Stimulated activated naive CD8-positive, alpha-beta T cell treated with anti-CD3 and anti-CD28 coated beads, Interleukin-15, amount 100 ng/mL, for 72 hours (primary cell): ENCODE measurements at regions not wholly inside any gene's neighbourhood (a gene's known extent, or its start where the extent isn't known, plus 50 kb on each side); places are given as distances from the start of the nearest gene placed in this dataset.
"Not testable (repeated sequence)": the region's sequence is repeated elsewhere in the genome, so short reads cannot be mapped to it uniquely, and the experiment has no call there.

ENCODE experiments used
- ATAC-seq: fragments of 150-1000 bp; cut with Tn5 transposase; 2 replicates; pipeline ENCODE4 v1.10.0; 2021; ENCODE audit warnings: mild to moderate bottlenecking, moderate library complexity
- DNase-seq, 2 donors: peaks; one replicate each; pipeline ENCODE4 v3.0.0; 2021 to 2022
- H3K27ac Mint-ChIP-seq, 2 donors: one replicate each; pipeline ENCODE4 v1.8.0; 2022; ENCODE audit warnings: mild to moderate bottlenecking in 2 of 2, mixed read lengths in 2 of 2, moderate library complexity in 2 of 2
- H3K27me3 Mint-ChIP-seq: one replicate; pipeline ENCODE4 v1.8.0; 2022; ENCODE audit warnings: mixed read lengths
- H3K4me1 Mint-ChIP-seq: one replicate; pipeline ENCODE4 v1.8.0; 2022; ENCODE audit warnings: mild to moderate bottlenecking, mixed read lengths
- H3K4me3 Mint-ChIP-seq, 2 donors: one replicate each; pipeline ENCODE4 v1.8.0; 2022; ENCODE audit warnings: mild to moderate bottlenecking in 2 of 2, mixed read lengths in 2 of 2, moderate library complexity in 1 of 2
- H3K9me3 Mint-ChIP-seq, 2 donors: one replicate each; pipeline ENCODE4 v1.8.0; 2022; ENCODE audit warnings: mixed read lengths in 2 of 2

DNA sequence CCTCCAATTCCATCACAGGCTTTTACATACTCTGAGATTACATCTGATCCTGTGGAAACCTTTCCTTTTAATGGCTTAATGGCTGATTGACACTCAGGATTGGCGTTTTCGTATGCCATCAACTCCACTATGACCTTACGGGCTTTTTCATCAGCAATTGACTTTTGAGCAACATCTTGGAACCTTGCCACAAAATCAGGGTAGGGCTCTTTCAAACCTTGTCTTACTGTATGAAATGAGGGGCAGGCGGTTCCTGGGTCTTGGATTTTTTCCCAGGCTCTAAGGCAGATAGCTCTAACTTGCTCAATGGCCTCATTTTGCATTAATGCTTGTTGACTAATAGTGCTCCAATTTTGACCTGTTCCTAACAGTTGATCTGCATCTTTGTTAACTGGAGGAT, 250.9 kb upstream of the PRKCQ start:
- not testable (repeated sequence) for H3K9me3 Mint-ChIP-seq, H3K4me3 Mint-ChIP-seq, ATAC-seq, DNase-seq, H3K27ac Mint-ChIP-seq, H3K4me1 Mint-ChIP-seq
- peaks cover 20% of the 10 kb centered on the region for H3K27me3 Mint-ChIP-seq

DNA sequence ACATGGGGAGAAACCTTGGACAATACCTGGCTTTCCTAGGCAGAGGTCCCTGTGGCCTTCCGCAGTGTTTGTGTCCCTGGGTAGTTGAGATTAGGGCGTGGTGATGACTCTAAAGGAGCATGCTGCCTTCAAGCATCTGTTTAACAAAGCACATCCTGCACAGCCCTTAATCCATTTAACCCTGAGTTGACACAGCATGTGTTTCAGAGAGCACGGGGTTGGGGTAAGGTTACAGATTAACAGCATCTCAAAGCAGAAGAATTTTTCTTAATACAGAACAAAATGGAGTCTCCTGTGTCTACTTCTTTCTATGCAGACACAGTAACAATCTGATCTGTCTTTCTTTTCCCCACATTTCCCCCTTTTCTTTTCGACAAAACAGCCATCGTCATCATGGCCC, 244.7 kb upstream of the PRKCQ start:
- not testable (repeated sequence) for H3K4me1 Mint-ChIP-seq, H3K9me3 Mint-ChIP-seq, H3K27ac Mint-ChIP-seq, DNase-seq, H3K27me3 Mint-ChIP-seq, H3K4me3 Mint-ChIP-seq, ATAC-seq

DNA sequence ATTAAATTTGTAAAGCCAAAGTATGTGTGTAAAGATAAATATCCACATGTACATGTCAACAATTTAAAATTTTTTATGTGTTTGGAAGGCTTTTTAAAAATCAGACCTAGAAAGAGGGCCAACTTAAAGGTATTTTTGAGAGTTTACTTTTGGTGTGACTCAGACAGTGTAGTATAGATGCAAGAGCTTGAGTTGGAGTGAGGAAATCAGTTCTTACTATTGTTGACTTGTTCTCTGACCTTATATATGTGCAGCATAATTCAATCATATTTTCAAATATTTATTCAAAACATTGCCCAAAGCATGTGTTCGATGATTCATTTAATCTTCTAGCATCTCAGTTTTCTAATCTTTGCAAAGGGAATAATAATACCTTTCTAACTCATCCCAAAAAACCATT, 243.7 kb upstream of the PRKCQ start:
- H3K4me3 Mint-ChIP-seq: no peak overlapping the region
- H3K4me1 Mint-ChIP-seq: no peaks in the 10 kb centered on the region
- H3K27ac Mint-ChIP-seq: no peak overlapping the region
- ATAC-seq: no peak
- no peak for DNase-seq
- H3K27me3 Mint-ChIP-seq: peaks cover 15% of the 10 kb centered on the region
- no peaks in the 10 kb centered on the region for H3K9me3 Mint-ChIP-seq

DNA sequence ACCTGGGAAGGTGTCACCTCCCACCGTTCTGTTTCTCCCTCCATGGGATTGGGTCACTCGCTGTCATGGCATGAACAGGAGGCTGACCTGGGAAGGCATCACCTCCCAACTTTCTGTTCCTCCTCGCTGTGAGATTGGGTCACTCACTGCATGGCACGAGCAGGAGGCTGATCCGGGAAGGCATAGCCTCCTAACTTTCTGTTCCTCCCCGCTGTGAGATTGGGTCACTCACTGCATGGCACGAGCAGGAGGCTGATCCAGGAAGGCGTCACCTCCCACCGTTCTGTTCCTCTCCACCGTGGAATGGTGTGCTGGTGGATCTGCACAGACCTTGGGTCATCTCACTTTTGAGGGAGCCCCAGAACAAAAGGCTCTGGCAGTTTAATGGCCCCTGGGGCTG, 239.2 kb upstream of the PRKCQ start:
- H3K27ac Mint-ChIP-seq: no peak overlapping the region
- ATAC-seq (no peak), DNase-seq (no peak)
- H3K4me1 Mint-ChIP-seq: no peaks in the 10 kb centered on the region
- H3K4me3 Mint-ChIP-seq: no peak overlapping the region
- peaks cover 20% of the 10 kb centered on the region for H3K27me3 Mint-ChIP-seq
- no peaks in the 10 kb centered on the region for H3K9me3 Mint-ChIP-seq

DNA sequence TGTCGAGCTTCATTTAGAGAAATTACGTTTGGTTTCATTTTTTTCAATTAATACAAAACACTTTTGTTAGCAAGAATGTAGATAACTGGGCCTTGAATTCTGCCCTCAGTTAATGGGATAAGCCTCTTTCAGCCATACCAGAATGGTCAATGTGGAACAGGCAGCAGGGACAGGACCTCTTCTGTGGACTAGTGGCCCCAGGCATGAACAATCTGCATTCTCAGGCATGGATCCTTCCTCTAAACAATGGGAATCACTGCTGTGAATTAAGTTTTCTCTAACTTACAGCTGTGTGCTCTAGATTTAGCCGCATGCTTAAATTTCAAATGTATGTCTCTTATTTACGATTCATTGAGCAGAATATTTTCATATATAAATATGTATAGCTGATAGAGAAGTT, 237.7 kb upstream of the PRKCQ start:
- ATAC-seq (no peak), DNase-seq (no peak)
- Mint-ChIP-seq H3K9me3 (no peaks in the 10 kb centered on the region), H3K27ac (no peak overlapping the region), H3K4me3 (no peak overlapping the region), H3K27me3 (peaks cover 26% of the 10 kb centered on the region), H3K4me1 (no peaks in the 10 kb centered on the region)

DNA sequence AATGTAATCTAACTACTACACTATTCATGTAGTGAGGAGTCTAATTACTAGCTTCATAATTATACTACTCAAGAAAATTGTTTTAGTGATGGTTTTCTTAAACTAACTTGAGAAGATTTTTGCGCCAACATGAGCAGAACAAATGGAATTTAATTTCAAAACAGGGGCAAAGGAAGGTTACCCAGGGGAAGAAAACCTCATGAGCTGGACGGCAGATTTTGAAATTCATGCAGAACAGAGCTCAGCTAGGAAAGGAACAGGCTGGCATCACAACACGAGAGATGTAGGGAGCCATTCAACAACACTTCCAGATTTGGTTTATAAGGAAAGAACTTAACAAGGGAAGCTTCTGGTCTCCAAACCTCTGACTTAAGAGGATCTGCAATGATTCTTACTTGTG, 235.3 kb upstream of the PRKCQ start:
- H3K4me3 Mint-ChIP-seq: no peak overlapping the region
- H3K27ac Mint-ChIP-seq: no peak overlapping the region
- no peak for ATAC-seq
- no peaks in the 10 kb centered on the region for H3K4me1 Mint-ChIP-seq
- peaks cover 0 to 7% of the 10 kb centered on the region in 2 donors for H3K9me3 Mint-ChIP-seq
- no peak for DNase-seq
- H3K27me3 Mint-ChIP-seq: peaks cover 48% of the 10 kb centered on the region

DNA sequence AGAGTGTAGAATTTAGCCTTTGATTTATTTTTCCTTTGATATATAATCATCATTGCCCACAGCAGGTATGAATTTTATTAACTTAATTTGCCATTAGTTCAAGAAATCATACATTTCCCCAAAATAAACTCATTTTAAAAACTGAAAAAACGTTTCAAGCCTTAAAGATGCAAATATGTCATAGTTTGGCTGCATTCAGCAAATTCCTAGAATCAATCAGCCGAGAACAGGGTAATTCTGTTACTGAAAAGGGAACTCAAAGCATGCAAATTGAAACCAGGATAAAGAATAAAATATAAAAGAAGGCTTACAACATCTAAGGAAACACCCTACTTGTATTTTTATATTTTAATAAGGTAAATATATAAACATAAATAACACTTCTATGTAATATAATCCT, 233.8 kb upstream of the PRKCQ start:
- Mint-ChIP-seq H3K9me3 (peaks cover 0 to 11% of the 10 kb centered on the region in 2 donors), H3K27me3 (peaks cover 34% of the 10 kb centered on the region), H3K4me1 (no peaks in the 10 kb centered on the region), H3K27ac (no peak overlapping the region), H3K4me3 (no peak overlapping the region)
- DNase-seq (no peak), ATAC-seq (no peak)

DNA sequence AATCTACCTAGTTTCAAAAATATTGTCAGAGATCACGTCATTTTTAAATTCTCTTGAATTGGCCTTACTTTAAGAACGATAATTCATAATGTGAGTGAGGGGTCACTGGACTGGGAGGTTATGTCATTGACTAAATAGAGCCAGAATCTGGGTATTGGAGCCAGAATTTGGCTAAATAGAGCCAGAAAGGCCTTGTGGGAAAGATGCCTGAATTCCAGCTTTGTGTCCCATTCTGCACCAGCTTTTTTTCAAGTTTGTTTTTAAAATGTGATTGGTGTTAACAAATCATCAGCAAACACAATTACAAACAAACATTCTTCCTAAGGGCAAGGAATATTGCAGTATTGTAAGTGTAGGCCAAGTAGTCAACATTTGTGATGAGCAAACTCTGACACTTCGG, 233.2 kb upstream of the PRKCQ start:
- Mint-ChIP-seq H3K4me3 (no peak overlapping the region), H3K27me3 (peaks cover 29% of the 10 kb centered on the region), H3K4me1 (no peaks in the 10 kb centered on the region), H3K9me3 (peaks cover 0 to 11% of the 10 kb centered on the region in 2 donors), H3K27ac (no peak overlapping the region)
- DNase-seq: no peak
- no peak for ATAC-seq

DNA sequence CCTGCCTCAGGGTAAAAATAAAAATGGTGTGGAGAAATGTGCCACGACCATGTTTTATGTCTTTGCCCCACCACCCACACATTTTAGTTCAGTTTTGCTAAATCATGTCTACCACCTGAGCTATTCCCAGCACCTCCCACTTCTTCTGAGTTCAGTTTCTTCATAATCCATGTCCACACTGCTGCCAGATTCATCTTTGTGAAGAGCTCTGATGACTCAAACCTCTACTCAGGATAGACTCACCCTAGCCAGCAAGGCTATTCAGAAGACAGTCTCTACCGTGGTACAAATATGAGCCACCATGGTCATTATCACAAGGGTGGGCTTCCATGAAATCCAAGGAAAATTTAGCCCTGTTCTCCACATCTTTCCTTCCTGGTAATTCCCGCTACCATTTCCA, 231.1 kb upstream of the PRKCQ start:
- no peak for ATAC-seq
- no peaks in the 10 kb centered on the region for H3K4me1 Mint-ChIP-seq
- peaks cover 6 to 11% of the 10 kb centered on the region in 2 donors for H3K9me3 Mint-ChIP-seq
- H3K4me3 Mint-ChIP-seq: no peak overlapping the region
- no peak overlapping the region for H3K27ac Mint-ChIP-seq
- no peak for DNase-seq
- H3K27me3 Mint-ChIP-seq: peaks cover 35% of the 10 kb centered on the region

DNA sequence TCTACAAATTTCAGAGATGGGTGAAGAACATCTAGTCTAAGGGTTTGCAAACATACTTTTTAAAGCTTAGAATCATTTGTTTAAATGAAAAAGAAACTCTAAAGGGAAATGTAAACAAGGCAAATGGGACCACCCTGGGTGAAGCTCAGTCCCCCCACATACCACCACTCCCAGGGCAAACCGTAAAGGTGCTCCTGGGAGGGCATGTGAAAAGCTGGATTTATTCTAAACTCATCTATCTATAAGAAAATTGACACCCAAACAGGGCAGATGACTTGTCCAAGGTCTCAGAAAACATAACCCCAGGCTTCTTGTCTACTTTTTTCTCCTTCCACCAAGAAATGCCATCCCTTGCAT, 223.3 kb upstream of the PRKCQ start:
- Mint-ChIP-seq H3K27ac (no peak overlapping the region), H3K9me3 (peaks cover 0 to 6% of the 10 kb centered on the region in 2 donors), H3K4me1 (no peaks in the 10 kb centered on the region), H3K4me3 (no peak overlapping the region), H3K27me3 (peaks cover 7% of the 10 kb centered on the region)
- ATAC-seq (no peak), DNase-seq (no peak)

DNA sequence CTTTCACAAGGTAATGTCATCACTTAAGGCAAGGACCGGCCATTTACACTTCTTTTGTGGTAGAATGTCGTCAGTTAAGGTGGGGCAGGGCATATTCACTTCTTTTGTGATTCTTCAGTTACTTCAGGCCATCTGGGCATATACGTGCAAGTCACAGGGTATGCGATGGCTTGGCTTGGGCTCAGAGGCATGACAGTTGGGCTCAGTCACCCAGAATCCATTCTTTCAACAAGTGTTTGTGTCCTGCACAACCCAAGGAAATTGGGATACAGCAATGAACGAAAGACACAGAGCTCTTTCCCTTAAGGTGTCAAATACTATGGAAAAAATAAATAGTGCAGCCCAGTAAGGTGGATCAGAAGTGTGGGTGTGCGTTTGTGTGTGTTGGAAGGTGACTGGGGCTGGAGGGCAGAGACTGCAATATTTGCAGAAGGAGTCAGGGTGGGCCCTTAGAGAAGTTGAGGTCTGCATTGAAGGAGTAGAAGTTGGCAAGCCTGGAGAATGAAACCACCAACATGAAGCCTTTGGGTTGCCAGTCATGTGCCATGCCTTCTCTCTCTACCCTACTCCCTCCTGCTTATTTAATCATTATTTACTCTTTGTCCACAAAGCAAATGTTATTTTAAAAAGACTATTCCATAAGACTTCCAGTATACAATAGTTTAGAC, 222.8 kb upstream of the PRKCQ start:
- Mint-ChIP-seq H3K4me1 (no peaks in the 10 kb centered on the region), H3K27me3 (peaks cover 7% of the 10 kb centered on the region), H3K27ac (no peak overlapping the region), H3K4me3 (no peak overlapping the region), H3K9me3 (peaks cover 0 to 6% of the 10 kb centered on the region in 2 donors)
- ATAC-seq: no peak
- DNase-seq: no peak

DNA sequence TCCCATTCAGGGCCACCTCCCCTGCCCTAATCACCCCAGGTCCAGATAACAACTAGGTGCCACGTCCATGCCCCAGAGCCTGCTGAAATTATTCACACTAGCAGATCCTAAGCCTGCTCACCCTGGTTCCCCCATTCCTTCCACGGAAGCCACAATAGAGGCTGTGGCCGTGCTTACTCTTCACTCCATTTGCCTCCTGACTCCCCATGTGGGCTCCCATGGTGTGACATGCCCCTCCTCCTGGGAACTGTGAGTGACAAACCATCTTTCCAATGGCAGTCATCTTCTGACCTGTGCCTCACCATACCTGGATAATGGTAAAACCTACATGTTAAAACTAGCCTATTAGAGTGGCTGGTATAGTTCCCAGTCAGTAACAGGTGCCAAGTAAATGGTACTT, 216.2 kb upstream of the PRKCQ start:
- no peak overlapping the region for H3K27ac Mint-ChIP-seq
- no peaks in the 10 kb centered on the region for H3K27me3 Mint-ChIP-seq
- H3K4me3 Mint-ChIP-seq: no peak overlapping the region
- ATAC-seq (no peak), DNase-seq (no peak)
- no peaks in the 10 kb centered on the region for H3K4me1 Mint-ChIP-seq
- no peaks in the 10 kb centered on the region for H3K9me3 Mint-ChIP-seq

DNA sequence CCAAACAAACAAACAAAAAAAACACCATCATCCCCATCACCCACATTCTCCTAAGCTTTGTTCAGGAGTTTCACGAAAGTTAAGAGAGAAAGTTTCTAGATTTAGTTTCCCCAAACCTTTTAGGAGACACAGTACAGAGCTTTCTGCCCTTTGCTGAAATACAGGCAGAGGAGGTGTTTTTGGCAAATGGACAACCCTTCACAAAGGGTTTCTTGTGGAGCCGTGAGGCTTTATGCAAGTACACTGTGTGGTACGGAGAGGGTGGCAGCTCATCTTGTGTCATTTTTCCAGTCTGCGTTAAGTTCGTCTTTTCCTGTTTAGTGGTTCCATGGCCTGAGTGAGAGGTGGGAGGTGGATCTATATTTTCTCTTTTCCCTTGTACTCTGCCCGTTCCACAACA, 215.5 kb upstream of the PRKCQ start:
- Mint-ChIP-seq H3K27me3 (peaks cover 4% of the 10 kb centered on the region), H3K4me3 (no peak overlapping the region), H3K27ac (no peak overlapping the region), H3K4me1 (no peaks in the 10 kb centered on the region), H3K9me3 (no peaks in the 10 kb centered on the region)
- ATAC-seq (no peak), DNase-seq (no peak)

DNA sequence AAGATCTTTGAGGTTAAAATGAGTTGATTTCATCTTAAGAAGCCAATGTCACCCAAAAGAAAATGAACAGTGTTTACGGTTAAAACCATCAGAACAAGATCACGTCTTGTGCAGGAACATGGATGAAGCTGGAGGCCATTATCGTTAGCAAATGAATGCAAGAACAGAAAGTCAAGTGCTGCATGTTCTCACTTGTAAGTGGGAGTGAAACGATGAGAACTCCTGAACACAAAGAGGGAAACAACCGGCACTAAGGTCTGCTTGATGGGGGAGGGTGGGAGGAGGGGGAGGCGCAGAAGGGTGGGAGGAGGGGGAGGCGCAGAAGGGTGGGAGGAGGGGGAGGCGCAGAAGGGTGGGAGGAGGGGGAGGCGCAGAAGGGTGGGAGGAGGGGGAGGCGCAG, 214.8 kb upstream of the PRKCQ start:
- not testable (repeated sequence) for H3K27ac Mint-ChIP-seq, H3K4me3 Mint-ChIP-seq, H3K27me3 Mint-ChIP-seq, DNase-seq, H3K4me1 Mint-ChIP-seq, H3K9me3 Mint-ChIP-seq, ATAC-seq

DNA sequence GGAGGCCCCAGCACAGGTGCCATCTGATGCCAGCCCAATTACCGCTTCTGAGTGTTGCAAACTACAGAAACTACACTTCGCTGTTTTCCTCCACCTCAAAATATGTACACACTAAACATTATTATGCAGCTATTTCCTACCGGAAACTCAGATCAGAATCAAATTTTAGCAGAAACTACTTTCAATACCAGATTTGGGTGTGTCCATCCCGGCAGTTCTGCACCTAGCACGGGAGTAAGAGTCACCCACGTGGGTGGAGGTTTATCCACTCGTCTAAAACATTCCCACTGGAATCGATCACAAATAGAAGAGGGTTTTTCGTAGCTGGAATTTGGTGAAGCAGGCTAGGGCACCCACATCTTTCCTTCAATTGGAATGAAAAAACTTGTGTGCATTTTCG, 214.4 kb upstream of the PRKCQ start:
- Mint-ChIP-seq H3K27me3 (peaks cover 8% of the 10 kb centered on the region), H3K9me3 (no peaks in the 10 kb centered on the region), H3K27ac (no peak overlapping the region), H3K4me1 (no peaks in the 10 kb centered on the region), H3K4me3 (no peak overlapping the region)
- ATAC-seq (no peak), DNase-seq (no peak)

DNA sequence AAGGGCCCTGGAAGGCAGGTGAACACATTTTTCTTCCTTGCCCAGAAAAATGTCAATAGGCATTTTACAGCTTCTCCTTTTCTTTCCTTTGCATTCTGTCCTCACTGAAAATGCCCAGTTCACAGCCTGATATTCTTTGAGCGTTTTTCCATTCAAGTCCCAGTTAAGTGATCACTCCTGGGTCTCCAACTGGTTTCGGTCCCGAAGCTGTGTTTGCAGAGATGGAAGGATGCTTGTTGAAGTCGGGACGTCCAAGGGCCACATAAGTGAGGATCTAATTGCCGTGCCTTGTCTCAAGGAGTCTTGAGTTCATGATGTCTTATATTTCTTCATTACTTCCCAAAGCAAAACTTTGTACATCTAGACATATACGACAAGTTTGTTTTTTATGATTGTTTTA, 208.7 kb upstream of the PRKCQ start:
- no peak overlapping the region for H3K27ac Mint-ChIP-seq
- H3K4me1 Mint-ChIP-seq: no peaks in the 10 kb centered on the region
- DNase-seq (no peak), ATAC-seq (no peak)
- no peak overlapping the region for H3K4me3 Mint-ChIP-seq
- peaks cover 8% of the 10 kb centered on the region for H3K27me3 Mint-ChIP-seq
- no peaks in the 10 kb centered on the region for H3K9me3 Mint-ChIP-seq

DNA sequence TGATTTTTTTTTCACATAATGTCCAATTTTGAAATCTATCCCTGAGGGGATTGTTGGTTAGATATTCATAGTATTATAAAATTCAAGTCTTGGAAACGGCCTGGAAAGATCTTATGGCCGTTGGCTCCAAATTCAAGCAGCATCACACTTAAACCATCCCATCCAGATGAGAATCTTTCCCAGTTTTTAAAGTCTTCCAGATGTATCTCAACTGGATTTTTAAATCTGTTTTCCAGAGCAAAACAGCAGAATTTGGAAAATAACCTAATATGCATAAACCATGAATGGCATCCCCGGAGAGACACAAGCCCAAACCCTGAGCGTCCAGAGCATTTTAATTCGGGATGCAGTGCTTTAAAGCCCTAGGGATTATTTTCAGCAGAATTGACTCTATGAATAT, 208.2 kb upstream of the PRKCQ start:
- H3K4me1 Mint-ChIP-seq: no peaks in the 10 kb centered on the region
- no peak for DNase-seq
- H3K27me3 Mint-ChIP-seq: peaks cover 13% of the 10 kb centered on the region
- no peak overlapping the region for H3K27ac Mint-ChIP-seq
- H3K4me3 Mint-ChIP-seq: no peak overlapping the region
- no peaks in the 10 kb centered on the region for H3K9me3 Mint-ChIP-seq
- ATAC-seq: no peak
